GM18868 (cell line): ENCODE measurements at regions not wholly inside any gene's neighbourhood (a gene's known extent, or its start where the extent isn't known, plus 50 kb on each side); places are given as distances from the start of the nearest gene placed in this dataset.

Experiments used
- ATAC-seq: cut with Tn5 transposase; IDR thresholded peaks from one replicate; pipeline ENCODE4 v1.9.1; 2021; ENCODE audit warnings: mild to moderate bottlenecking, moderate library complexity; ENCODE audit not compliant: unreplicated experiment

DNA sequence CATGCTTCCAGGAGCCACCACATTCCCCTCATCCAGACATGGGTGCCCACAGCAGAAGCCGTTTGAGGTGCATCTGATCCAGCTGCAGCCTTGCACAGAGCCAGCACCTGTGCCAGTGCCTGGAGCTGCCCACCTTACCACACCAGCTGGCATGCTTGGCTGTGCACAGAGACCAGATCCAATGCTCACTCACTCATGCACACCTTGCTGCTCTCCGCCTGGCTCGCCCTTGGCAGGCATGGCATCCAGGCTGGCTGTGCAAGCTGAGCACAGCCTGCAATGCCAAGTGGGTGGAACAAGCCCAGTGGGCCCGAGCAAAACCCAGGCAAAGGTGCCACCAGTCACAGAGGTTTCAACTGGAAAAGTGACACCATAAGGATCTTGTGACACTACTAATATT is 66.9 kb upstream of the SEMA3A start:
- ATAC-seq, result no peak

DNA sequence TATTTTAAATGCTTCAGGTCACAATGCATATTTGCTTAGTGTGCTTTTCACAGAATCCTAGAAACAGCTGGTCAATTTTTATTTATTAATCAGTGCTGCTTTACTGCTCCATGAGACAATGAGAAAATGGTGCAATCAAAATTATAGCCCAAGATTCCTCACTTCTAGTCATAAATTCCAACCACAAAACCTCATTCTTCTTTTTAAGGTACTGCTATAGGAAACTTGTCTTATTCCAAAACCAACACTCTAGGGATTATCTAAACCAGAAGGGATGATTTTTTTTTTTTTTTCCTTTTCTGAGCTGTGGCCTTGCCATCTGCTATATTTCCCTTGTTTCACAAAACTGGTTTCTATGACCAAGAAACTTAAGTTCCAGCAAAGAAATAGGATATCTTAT is 64.0 kb upstream of the SEMA3A start:
- no peak for ATAC-seq

DNA sequence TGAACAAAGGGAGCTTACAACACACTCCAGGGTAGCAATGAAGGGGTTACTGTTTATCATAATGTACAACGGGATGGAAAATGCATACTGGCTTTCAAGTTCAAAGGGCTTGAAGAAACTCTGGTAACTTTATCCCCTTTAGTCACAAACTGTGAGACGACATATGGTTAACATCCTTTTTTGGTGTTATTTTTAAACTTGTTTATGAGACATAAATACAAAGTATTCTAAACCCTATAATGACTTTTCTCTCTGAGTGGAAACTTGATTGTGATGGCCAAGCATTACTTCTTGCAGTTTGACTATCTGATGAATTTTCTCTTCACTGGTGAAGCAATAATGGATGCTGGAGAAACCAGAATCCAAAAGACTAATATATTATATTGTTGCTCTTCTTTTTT is 62.0 kb upstream of the SEMA3A start:
- no peak for ATAC-seq

DNA sequence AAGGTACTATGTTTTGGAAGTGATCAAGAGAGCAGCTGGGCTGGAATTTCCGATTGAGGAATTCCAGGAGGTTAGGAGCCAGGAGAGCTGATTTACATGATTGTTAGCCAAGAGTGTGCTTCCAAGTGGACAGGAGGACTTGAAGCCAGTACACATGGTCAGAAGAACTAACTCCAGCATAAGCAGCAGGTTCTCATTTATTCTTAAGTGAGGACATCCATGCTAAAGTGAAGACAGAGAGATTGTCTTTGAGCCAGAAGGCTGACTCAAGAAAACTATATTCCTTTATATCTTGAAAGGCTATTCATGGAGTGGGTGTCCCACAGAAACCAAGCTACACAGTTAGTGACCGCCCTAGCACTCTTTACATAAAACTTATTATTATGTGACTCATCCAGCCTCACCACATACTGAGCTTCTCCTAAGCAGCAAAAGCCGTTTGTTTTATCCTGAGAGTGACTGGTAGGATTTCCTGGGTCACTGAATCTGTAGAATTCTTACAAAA is 56.7 kb upstream of the SEMA3A start:
- ATAC-seq, result no peak

DNA sequence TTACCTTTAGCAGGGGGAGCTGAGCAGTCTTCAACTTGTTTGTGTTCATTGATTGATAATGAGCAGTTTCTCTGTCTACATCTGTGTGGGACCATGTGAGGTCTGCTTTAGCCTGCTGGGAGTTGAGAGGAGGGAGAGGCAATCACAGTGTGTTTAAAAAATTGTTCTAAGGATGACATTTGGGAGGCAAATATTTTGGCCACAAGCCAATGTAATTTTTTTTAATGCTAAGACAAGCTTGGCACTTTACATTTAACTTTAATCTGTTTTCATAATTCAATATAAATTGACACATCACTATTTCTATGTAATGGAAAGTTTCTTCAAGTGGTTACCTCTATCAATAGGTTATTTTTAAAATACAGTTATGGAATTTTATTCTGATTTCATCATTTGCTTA is 55.9 kb upstream of the SEMA3A start:
- no peak for ATAC-seq

DNA sequence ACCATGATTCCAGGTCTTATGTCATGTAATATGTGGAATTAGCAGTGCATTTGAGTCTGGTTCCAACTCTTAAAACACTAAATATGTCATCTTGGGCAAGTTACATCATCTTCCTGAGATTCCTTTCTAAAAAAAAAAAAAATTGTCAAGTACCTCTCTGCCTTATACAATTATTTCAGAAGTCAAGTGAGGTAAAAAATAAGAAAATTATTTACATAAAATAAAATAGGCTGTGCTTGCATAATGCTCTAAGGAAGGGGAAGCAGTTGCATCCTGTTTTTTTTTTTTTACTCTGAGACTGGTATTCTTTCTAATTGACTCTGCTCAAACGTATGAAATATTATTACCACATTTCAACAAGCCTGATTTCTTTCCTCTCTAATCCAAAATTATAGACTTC is 55.1 kb upstream of the SEMA3A start:
- ATAC-seq, result no peak

DNA sequence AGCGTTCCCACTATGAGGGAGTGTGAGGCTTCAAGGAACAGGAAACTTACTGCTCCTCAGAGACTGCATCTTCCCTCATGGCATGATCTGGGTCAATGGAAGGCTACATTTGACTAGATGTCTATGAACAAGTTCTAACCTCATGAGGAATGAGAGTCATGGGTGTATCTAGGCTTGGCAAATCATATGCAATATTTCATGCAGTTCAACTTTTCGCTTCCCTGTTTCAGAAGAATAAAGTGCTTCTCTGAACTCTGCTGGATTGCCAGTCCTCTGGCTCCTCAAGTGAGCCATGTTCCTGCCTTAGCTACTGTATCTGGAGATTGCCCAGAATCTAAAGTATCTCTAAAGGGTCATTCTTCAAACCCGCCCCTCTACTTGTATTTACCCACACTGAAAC is 54.3 kb upstream of the SEMA3A start:
- peak; percentile 14 for ATAC-seq

DNA sequence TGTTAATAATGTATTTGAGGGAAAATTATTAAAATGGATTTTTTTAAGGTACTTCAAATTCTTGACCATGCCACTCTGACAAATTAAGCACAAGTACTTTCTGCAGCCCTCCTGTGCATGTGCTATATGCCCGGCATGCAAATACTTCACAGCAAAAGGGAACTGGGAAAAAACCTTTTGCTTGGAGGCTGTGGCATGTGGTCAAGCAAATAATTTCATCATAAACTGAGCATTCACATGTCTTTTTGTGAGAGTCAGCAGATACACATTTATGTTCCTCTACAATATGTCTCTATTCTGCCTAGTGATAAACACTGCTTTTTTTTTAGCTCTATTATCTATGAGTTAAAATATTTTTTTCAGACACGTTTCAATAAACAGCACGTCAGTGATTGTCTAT is 53.7 kb upstream of the SEMA3A start:
- ATAC-seq, result peak; percentile 90

DNA sequence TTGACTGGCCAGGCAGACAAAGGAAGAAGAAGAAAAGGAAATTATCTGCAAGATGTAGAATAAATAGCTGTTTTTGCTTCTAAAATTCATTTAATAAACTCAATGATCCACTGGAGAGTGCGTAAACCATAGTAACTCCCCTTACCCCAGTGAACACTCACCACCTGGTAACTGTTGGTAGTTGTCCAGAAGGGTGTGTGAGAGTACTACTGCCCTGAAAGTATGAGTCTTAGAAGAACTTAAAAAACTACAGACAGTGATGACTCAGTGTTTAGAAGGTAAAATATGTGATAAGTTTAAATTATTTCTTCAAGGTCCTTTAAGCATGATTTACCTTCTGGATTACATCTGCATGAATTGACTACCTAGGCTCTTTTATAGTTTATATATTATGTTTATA is 53.0 kb upstream of the SEMA3A start:
- peak; percentile 51 for ATAC-seq

DNA sequence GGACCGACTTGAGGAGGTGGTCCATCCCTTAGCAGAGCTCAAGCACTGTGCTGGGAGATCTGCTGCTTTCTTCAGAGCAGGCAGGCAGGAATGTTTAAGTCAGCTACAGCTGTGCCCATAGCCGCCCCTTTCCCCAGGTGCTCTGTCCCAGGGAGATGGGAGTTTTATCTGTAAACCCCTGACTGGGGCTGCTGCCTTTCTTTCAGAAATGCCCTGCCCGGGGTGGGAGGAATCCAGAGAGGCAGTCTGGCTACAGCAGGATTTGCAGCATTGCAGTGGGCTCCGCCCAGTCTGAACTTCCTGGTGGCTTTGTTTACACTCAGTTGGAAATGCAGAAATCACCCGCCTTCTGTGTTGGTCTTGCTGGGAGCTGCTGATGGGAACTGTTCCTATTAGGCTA is 51.2 kb upstream of the SEMA3A start:
- ATAC-seq, result no peak
